ENCODE measurements at regions not wholly inside any gene's neighbourhood (a gene's known extent, or its start where the extent isn't known, plus 50 kb on each side); places are given as distances from the start of the nearest gene placed in this dataset.
"Not testable (repeated sequence)": the region's sequence is repeated elsewhere in the genome, so short reads cannot be mapped to it uniquely, and the experiment has no call there.

DNA sequence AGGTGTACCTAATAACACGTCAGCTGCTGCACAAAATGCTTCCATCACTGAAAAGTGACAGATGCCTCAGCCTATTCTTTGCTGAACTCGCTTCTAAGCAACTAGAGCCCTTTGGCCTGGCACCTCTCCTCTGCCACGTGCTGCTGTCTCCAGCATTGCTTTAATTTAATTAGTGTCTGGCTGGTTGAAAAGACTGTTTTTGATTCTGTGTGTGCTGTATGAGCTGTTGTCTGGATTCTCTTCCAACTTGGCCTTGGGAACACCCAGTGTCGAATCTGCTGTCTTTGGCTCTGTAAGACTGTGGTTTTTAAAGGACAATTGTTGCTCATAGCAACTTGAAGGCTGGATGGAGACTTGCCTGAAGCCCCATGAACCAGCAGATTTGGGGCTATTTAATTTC lies 109.5 kb downstream of the PSMG1 start:
- peaks cover 0 to 34% (median 17%) of the 10 kb centered on the region in 4 donors for H3K4me1 ChIP-seq
- intact Hi-C loops (cut with DNase I; ENCODE audit: low total_unique reads): no loop called here
- TF ChIP-seq, protein P1, sequence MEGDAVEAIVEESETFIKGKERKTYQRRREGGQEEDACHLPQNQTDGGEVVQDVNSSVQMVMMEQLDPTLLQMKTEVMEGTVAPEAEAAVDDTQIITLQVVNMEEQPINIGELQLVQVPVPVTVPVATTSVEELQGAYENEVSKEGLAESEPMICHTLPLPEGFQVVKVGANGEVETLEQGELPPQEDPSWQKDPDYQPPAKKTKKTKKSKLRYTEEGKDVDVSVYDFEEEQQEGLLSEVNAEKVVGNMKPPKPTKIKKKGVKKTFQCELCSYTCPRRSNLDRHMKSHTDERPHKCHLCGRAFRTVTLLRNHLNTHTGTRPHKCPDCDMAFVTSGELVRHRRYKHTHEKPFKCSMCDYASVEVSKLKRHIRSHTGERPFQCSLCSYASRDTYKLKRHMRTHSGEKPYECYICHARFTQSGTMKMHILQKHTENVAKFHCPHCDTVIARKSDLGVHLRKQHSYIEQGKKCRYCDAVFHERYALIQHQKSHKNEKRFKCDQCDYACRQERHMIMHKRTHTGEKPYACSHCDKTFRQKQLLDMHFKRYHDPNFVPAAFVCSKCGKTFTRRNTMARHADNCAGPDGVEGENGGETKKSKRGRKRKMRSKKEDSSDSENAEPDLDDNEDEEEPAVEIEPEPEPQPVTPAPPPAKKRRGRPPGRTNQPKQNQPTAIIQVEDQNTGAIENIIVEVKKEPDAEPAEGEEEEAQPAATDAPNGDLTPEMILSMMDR (IDR thresholded peaks at IDR 0.05): no peak
- no peaks in the 10 kb centered on the region for H3K27me3 ChIP-seq
- H3K36me3 ChIP-seq: no peaks in the 10 kb centered on the region
- peak in 1 of 2 donors; percentile 46 for DNase-seq
- no peaks in the 10 kb centered on the region for H3K9me3 ChIP-seq
- peak overlapping the region; percentile 56 to 64 for H3K27ac ChIP-seq
- no peak overlapping the region for H3K4me3 ChIP-seq

DNA sequence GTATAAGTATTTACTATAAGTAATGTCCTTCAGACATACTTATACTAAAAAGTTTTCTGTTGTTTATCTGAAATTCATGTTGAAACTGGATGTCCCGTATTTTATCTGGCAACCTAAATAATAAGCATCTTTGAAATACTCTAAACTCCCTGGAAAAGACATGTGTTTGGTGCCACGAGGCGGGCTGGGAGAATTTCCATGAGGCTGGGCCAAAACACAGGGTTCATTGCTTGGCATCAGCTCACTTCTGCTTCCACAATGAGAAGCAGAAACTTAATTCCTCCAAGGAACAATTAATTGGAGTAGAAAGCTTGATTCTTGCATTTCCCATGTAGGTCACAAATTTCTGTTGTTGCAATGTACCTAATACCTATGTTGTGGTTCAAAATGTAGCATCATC lies 110.2 kb downstream of the PSMG1 start:
- TF ChIP-seq, protein P1 (IDR thresholded peaks at IDR 0.05): no peak
- peak; percentile 61 to 83 for DNase-seq
- intact Hi-C loops (cut with DNase I; ENCODE audit: low total_unique reads): no loop called here
- Histone ChIP-seq H3K4me1 (peaks cover 0 to 34% (median 17%) of the 10 kb centered on the region in 4 donors), H3K27me3 (no peaks in the 10 kb centered on the region), H3K27ac (peak overlapping the region; percentile 56 to 64), H3K4me3 (no peak overlapping the region), H3K9me3 (no peaks in the 10 kb centered on the region), H3K36me3 (no peaks in the 10 kb centered on the region)

DNA sequence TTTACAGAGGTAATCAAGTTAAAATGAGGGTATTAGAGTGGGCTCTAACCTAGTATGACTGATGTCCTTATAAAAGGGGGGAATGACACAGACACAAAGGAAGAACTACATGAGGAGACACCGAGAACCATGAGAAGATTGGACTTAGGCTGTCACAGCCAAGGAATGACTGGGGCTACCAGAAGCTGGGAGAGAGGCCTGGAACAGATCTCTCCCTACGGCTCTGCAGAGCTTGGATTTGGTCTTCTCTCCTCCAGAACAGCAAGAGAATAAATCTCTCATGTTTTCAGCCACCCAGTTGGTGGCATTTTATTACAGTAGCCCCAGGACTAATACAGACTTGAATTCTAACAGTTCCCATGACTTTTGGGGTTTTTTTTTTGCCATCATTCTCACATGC lies 110.8 kb downstream of the PSMG1 start:
- TF ChIP-seq, protein P1 (IDR thresholded peaks at IDR 0.05): no peak
- Histone ChIP-seq H3K9me3 (no peaks in the 10 kb centered on the region), H3K27ac (peak overlapping the region; percentile 56 to 64), H3K36me3 (no peaks in the 10 kb centered on the region), H3K4me1 (peaks cover 0 to 38% (median 19%) of the 10 kb centered on the region in 4 donors), H3K4me3 (no peak overlapping the region), H3K27me3 (no peaks in the 10 kb centered on the region)
- DNase-seq: no peak
- intact Hi-C loops (cut with DNase I; ENCODE audit: low total_unique reads): no loop called here

DNA sequence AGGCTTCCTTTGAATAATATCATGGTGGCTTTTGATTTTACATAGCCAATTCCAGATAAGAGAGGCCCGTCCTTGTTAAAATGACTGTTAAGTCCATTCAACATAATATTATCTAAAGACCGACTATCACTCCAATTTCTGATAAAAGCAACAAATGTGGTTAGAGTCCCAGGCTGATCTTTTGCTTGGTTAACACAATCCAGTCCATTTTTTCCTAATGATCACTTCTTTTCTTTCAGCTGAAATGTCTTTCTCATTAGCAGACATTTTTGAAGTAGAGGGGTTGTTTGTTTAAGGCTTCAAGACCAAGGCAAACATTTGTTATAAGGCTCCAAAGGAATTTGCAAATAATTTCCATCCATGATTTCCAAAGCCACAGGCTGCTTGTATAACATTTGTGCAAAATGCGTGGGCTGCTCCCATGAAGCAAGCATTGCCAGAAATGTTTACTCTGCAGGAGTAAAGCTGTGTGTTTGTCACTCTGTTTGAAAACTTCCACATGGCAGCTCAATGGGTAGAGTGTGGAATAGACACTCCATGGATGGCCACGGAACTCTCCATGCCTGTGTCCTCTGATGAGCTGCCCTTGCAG lies 111.5 kb downstream of the PSMG1 start:
- intact Hi-C loops (cut with DNase I; ENCODE audit: low total_unique reads): no loop called here
- Histone ChIP-seq H3K27me3 (no peaks in the 10 kb centered on the region), H3K36me3 (no peaks in the 10 kb centered on the region), H3K4me1 (peaks cover 0 to 46% (median 26%) of the 10 kb centered on the region in 4 donors), H3K9me3 (no peaks in the 10 kb centered on the region), H3K4me3 (no peak overlapping the region), H3K27ac (peak overlapping the region; percentile 56 to 64)
- TF ChIP-seq, protein P1 (IDR thresholded peaks at IDR 0.05): no peak
- no peak for DNase-seq

DNA sequence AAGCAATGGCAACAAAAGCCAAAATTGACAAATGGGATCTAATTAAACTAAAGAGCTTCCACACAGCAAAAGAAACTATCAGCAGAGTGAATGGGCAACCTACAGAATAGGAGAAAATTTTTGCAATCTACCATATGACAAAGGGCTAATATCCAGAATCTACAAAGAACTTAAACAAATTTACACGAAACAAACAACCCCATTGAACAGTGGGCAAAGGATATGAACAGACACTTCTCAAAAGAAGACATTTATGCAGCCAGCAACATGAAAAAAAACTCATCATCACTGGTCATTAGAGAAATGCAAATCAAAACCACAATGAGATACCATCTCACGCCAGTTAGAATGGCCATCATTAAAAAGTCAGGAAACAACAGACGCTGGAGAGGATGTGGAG lies 113.4 kb downstream of the PSMG1 start:
- H3K27ac ChIP-seq; H3K4me3 ChIP-seq; H3K27me3 ChIP-seq; H3K36me3 ChIP-seq; H3K9me3 ChIP-seq; intact Hi-C loops (cut with DNase I; ENCODE audit: low total_unique reads); DNase-seq: not testable (repeated sequence)
- peaks cover 0 to 60% (median 32%) of the 10 kb centered on the region in 4 donors for H3K4me1 ChIP-seq

DNA sequence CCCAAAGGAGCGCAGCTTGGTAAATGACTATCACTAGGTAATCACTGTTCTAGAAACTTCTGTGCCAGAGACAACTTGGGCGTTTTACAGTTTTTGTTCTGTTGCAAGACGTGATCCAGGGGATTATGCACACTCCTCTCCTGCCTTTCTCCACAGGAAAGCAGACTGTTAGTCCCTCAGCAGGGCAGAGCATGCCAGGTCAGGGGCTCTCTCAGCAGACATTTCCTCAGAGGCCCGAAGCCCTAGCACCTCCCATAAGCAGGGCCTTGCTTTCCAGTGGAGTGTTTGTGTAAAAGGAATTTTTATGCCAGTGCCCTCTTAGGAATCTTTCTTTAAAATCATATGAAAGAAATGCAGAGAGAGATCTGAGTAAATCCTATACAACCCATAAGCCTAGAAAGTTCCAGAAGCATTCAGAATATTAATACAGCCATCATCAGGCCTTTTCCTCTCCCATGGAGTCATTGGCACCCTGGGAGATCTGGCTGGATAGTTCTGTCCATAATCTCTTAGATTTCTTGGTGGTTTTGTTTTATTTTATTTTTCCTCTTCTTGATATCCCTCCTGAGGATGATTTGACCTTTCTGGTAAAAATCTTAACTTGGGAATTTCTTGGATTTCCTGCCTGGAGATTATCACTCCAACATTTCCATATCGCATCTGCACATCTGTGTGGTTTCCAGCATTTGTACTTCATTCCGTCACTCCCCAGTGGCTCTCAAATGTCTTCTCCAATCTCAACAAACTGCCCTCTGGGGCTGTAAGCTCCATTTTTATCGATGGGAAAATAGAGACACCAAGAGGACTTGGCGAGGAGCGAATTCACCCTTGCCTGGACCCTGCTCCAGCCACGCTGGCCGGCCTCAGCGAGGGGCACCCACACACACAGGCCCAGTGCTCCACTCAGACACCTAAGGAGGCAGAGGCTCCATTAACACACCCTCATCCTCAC lies 116.1 kb downstream of the PSMG1 start:
- H3K36me3 ChIP-seq: no peaks in the 10 kb centered on the region
- intact Hi-C loops (cut with DNase I; ENCODE audit: low total_unique reads): no loop called here
- no peak for DNase-seq
- H3K4me1 ChIP-seq: peaks cover 0 to 38% (median 17%) of the 10 kb centered on the region in 4 donors
- peak overlapping the region; percentile 17 to 62 for H3K27ac ChIP-seq
- H3K4me3 ChIP-seq: no peak overlapping the region
- TF ChIP-seq, protein P1 (IDR thresholded peaks at IDR 0.05): no peak
- no peaks in the 10 kb centered on the region for H3K27me3 ChIP-seq
- H3K9me3 ChIP-seq: peaks cover 0 to 4% (median 0%) of the 10 kb centered on the region in 3 donors
